Ammon's horn (tissue), 1 donor: ENCODE measurements at regions not wholly inside any gene's neighbourhood (a gene's known extent, or its start where the extent isn't known, plus 50 kb on each side); places are given as distances from the start of the nearest gene placed in this dataset.

ENCODE experiments used
- DNase-seq: peaks from one replicate; pipeline ENCODE4 v3.0.0-alpha.2; 2016; ENCODE audit warnings: low spot score

- DNase-seq: no peak
Measured at GRCh38 chr4:36823199-36823967, 421.2 kb upstream of the NWD2 start.

- DNase-seq: no peak
Measured at GRCh38 chr4:36824682-36825081, 419.9 kb upstream of the NWD2 start.

- DNase-seq: no peak
Measured at GRCh38 chr4:36835246-36835645, 409.3 kb upstream of the NWD2 start.

- DNase-seq: no peak
Measured at GRCh38 chr4:36841583-36842326, 402.8 kb upstream of the NWD2 start.

GRCh38 chr4:36844448-36844847 lies 400.1 kb upstream of the NWD2 start:
- DNase-seq: no peak

GRCh38 chr4:36852856-36853255 lies 391.7 kb upstream of the NWD2 start:
- DNase-seq: no peak

GRCh38 chr4:36854554-36854953 lies 390.0 kb upstream of the NWD2 start:
- no peak for DNase-seq

GRCh38 chr4:36863601-36864000 lies 380.9 kb upstream of the NWD2 start:
- DNase-seq: no peak

- DNase-seq: no peak
Measured at GRCh38 chr4:36870121-36870520, 374.4 kb upstream of the NWD2 start.

- no peak for DNase-seq
Measured at GRCh38 chr4:36872679-36873078, 371.9 kb upstream of the NWD2 start.

- no peak for DNase-seq
Measured at GRCh38 chr4:36884151-36884550, 360.4 kb upstream of the NWD2 start.

GRCh38 chr4:36891971-36892370 lies 352.6 kb upstream of the NWD2 start:
- DNase-seq: no peak

- DNase-seq: no peak
Measured at GRCh38 chr4:36900446-36900987, 344.0 kb upstream of the NWD2 start.

GRCh38 chr4:36904823-36905222 lies 339.7 kb upstream of the NWD2 start:
- no peak for DNase-seq

GRCh38 chr4:36914106-36914505 lies 330.4 kb upstream of the NWD2 start:
- no peak for DNase-seq

- no peak for DNase-seq
Measured at GRCh38 chr4:36915717-36916116, 328.8 kb upstream of the NWD2 start.

- no peak for DNase-seq
Measured at GRCh38 chr4:36917413-36917812, 327.1 kb upstream of the NWD2 start.

- no peak for DNase-seq
Measured at GRCh38 chr4:36919721-36920120, 324.8 kb upstream of the NWD2 start.

- DNase-seq: no peak
Measured at GRCh38 chr4:36921476-36922216, 322.9 kb upstream of the NWD2 start.

GRCh38 chr4:36930562-36931111 lies 313.9 kb upstream of the NWD2 start:
- DNase-seq: no peak

GRCh38 chr4:36944232-36944631 lies 300.3 kb upstream of the NWD2 start:
- DNase-seq: peak; percentile 6

- DNase-seq: no peak
Measured at GRCh38 chr4:36961420-36961819, 283.1 kb upstream of the NWD2 start.
